Neuronal stem cell (in vitro differentiated cells): ENCODE measurements at regions not wholly inside any gene's neighbourhood (a gene's known extent, or its start where the extent isn't known, plus 50 kb on each side); places are given as distances from the start of the nearest gene placed in this dataset.

Experiments
- DNase-seq: peaks from one replicate; pipeline ENCODE4 v3.0.0-alpha.2; 2013; ENCODE audit warnings: low spot score
- H2AFZ ChIP-seq: one replicate; pipeline ENCODE4 v1.6.1; 2013; ENCODE audit warnings: mild to moderate bottlenecking, low read length, inconsistent platforms
- H2AK5ac ChIP-seq: 2 replicates; pipeline ENCODE4 v1.6.1; 2013; ENCODE audit warnings: low read depth, mild to moderate bottlenecking, inconsistent platforms, low read length, moderate library complexity, mixed read lengths
- H2BK120ac ChIP-seq: 2 replicates; pipeline ENCODE4 v1.6.1; 2013; ENCODE audit warnings: low read depth, mild to moderate bottlenecking, inconsistent platforms, low read length, moderate library complexity, mixed read lengths
- H2BK12ac ChIP-seq: one replicate; pipeline ENCODE4 v1.6.1; 2013; ENCODE audit warnings: low read length, inconsistent platforms
- H2BK15ac ChIP-seq: 2 replicates; pipeline ENCODE4 v1.6.1; 2013; ENCODE audit warnings: mild to moderate bottlenecking, low read length, inconsistent platforms, mixed read lengths
- H2BK5ac ChIP-seq: one replicate; pipeline ENCODE4 v1.6.1; 2013; ENCODE audit warnings: inconsistent platforms, mild to moderate bottlenecking, low read length, moderate library complexity
- H3K14ac ChIP-seq: one replicate; pipeline ENCODE4 v1.6.1; 2013; ENCODE audit warnings: low read length, inconsistent platforms
- H3K18ac ChIP-seq: 2 replicates; pipeline ENCODE4 v1.6.1; 2013; ENCODE audit warnings: low read length, inconsistent platforms
- H3K23ac ChIP-seq: 2 replicates; pipeline ENCODE4 v1.6.1; 2013; ENCODE audit warnings: low read depth, mild to moderate bottlenecking, mixed read lengths, low read length, inconsistent platforms; ENCODE audit not compliant: poor library complexity
- H3K27ac ChIP-seq: replicated peaks from 3 replicates; pipeline ENCODE4 v1.5.1; 2013; ENCODE audit warnings: low read length, inconsistent platforms
- H3K27me3 ChIP-seq, 3 experiments: 2 replicates each; pipeline ENCODE4 v1.6.1; 2013; ENCODE audit warnings: low read length in 3 of 3, mild to moderate bottlenecking in 2 of 3, inconsistent platforms in 1 of 3, low read depth in 1 of 3, mixed read lengths in 1 of 3, moderate library complexity in 1 of 3; ENCODE audit not compliant: control insufficient read depth in 3 of 3, insufficient read depth in 3 of 3
- H3K36me3 ChIP-seq, 2 donors: replicated peaks in 1 of 2; 2 replicates each; pipeline ENCODE4 v1.6.1; 2013; ENCODE audit warnings: low read length in 2 of 2; ENCODE audit not compliant: control insufficient read depth in 2 of 2, insufficient read depth in 2 of 2
- H3K4ac ChIP-seq: 2 replicates; pipeline ENCODE4 v1.6.1; 2013; ENCODE audit warnings: inconsistent platforms, mild to moderate bottlenecking, low read length, moderate library complexity
- H3K4me1 ChIP-seq, 2 donors: 1 replicate in 1 of 2; 2 replicates in 1 of 2; pipeline ENCODE4 v1.6.1; 2013; ENCODE audit warnings: low read length in 2 of 2, low read depth in 1 of 2; ENCODE audit not compliant: control insufficient read depth in 2 of 2, insufficient read depth in 1 of 2
- H3K4me2 ChIP-seq: one replicate; pipeline ENCODE4 v1.6.1; 2013; ENCODE audit warnings: mild to moderate bottlenecking, low read length, inconsistent platforms; ENCODE audit not compliant: insufficient read depth, poor library complexity, severe bottlenecking
- H3K4me3 ChIP-seq, 2 donors: 2 replicates each; pipeline ENCODE4 v1.5.1; 2013; ENCODE audit warnings: low read length in 2 of 2, mild to moderate bottlenecking in 2 of 2, inconsistent platforms in 1 of 2, moderate library complexity in 1 of 2
- H3K79me1 ChIP-seq: one replicate; pipeline ENCODE4 v1.6.1; 2013; ENCODE audit warnings: low read depth, mild to moderate bottlenecking, inconsistent platforms, low read length, moderate library complexity
- H3K9ac ChIP-seq: one replicate; pipeline ENCODE4 v1.6.1; 2013; ENCODE audit warnings: mild to moderate bottlenecking, low read depth, low read length, inconsistent platforms; ENCODE audit not compliant: poor library complexity
- H3K9me3 ChIP-seq, 2 donors: replicated peaks in 1 of 2; 2 replicates each; pipeline versions ENCODE3 to v1.6.1; 2013; ENCODE audit warnings: low read length in 2 of 2, mild to moderate bottlenecking in 2 of 2, inconsistent platforms in 1 of 2, low read depth in 1 of 2, mixed read lengths in 1 of 2, moderate library complexity in 1 of 2; ENCODE audit not compliant: control insufficient read depth in 2 of 2, insufficient read depth in 1 of 2
- H4K8ac ChIP-seq: one replicate; pipeline ENCODE4 v1.6.1; 2013; ENCODE audit warnings: low read depth, mild to moderate bottlenecking, inconsistent platforms, low read length, moderate library complexity
- H4K91ac ChIP-seq: one replicate; pipeline ENCODE4 v1.6.1; 2013; ENCODE audit warnings: low read length, low read depth, mild to moderate bottlenecking, inconsistent platforms; ENCODE audit not compliant: poor library complexity
- WGBS, 2 donors: extraction: QIAGEN DNeasy Blood & Tissue Kit; methylation state at CpG; one replicate each; pipeline ENCODE4 v1.1.7; 2013; ENCODE audit warnings: missing lambda C conversion rate in 2 of 2, mixed read lengths in 1 of 2; ENCODE audit not compliant: insufficient read length in 2 of 2, insufficient replicate concordance in 1 of 2; ENCODE audit errors: extremely low coverage in 2 of 2; 5-methylcytosine and 5-hydroxymethylcytosine counted together

- Histone ChIP-seq H2BK12ac (no peak overlapping the region), H3K4ac (no peak overlapping the region), H2AFZ (no peak overlapping the region), H4K91ac (no peak overlapping the region), H3K18ac (no peak overlapping the region), H2BK15ac (no peak overlapping the region), H4K8ac (no peak overlapping the region), H3K4me2 (no peak overlapping the region), H2BK120ac (no peak overlapping the region), H3K27ac (no peak overlapping the region), H3K79me1 (no peaks in the 10 kb centered on the region), H2BK5ac (no peak overlapping the region), H2AK5ac (no peak overlapping the region), H3K4me1 (no peaks in the 10 kb centered on the region), H3K9me3 (no peaks in the 10 kb centered on the region), H3K4me3 (no peak overlapping the region), H3K9ac (no peak overlapping the region), H3K27me3 (no peaks in the 10 kb centered on the region), H3K36me3 (no peaks in the 10 kb centered on the region), H3K14ac (no peak overlapping the region), H3K23ac (no peak overlapping the region)
- WGBS, 2 donors = no CpG with 5 or more reads among the region's 5 CpGs
- no peak for DNase-seq
These were observed 454.3 kb upstream of the LMO3 start for GRCh38 chr12:17060260-17060659.

GRCh38 chr12:17056546-17056945 is 450.6 kb upstream of the LMO3 start:
- Histone ChIP-seq H3K14ac (no peak overlapping the region), H3K4me2 (no peak overlapping the region), H2BK5ac (no peak overlapping the region), H2BK12ac (no peak overlapping the region), H3K4ac (no peak overlapping the region), H3K18ac (no peak overlapping the region), H2BK15ac (no peak overlapping the region), H3K9me3 (no peaks in the 10 kb centered on the region), H4K8ac (no peak overlapping the region), H3K4me1 (no peaks in the 10 kb centered on the region), H3K9ac (no peak overlapping the region), H3K23ac (no peak overlapping the region), H3K27ac (no peak overlapping the region), H3K36me3 (no peaks in the 10 kb centered on the region), H3K4me3 (no peak overlapping the region), H2AK5ac (no peak overlapping the region), H2BK120ac (no peak overlapping the region), H3K27me3 (no peaks in the 10 kb centered on the region), H4K91ac (no peak overlapping the region), H3K79me1 (no peaks in the 10 kb centered on the region), H2AFZ (no peak overlapping the region)
- no peak for DNase-seq
- 100% methylated on average over 2 of the region's 2 CpGs; no CpG with 5 or more reads in 1 of the 2 donors for WGBS, 2 donors

- H3K4me3 ChIP-seq = no peak overlapping the region
- H3K27ac ChIP-seq = no peak overlapping the region
- H3K9ac ChIP-seq = no peak overlapping the region
- H2BK120ac ChIP-seq = no peak overlapping the region
- no peak overlapping the region for H2BK12ac ChIP-seq
- no peak overlapping the region for H2BK15ac ChIP-seq
- no peaks in the 10 kb centered on the region for H3K36me3 ChIP-seq
- no peak overlapping the region for H2AK5ac ChIP-seq
- no peak overlapping the region for H4K91ac ChIP-seq
- no peaks in the 10 kb centered on the region for H3K27me3 ChIP-seq
- no peak overlapping the region for H2BK5ac ChIP-seq
- H3K4me2 ChIP-seq = no peak overlapping the region
- H3K79me1 ChIP-seq = no peaks in the 10 kb centered on the region
- no peak overlapping the region for H2AFZ ChIP-seq
- no peak overlapping the region for H3K18ac ChIP-seq
- H3K23ac ChIP-seq = no peak overlapping the region
- DNase-seq = no peak
- H3K9me3 ChIP-seq = no peaks in the 10 kb centered on the region
- peaks cover 0 to 2% of the 10 kb centered on the region in 2 donors for H3K4me1 ChIP-seq
- no peak overlapping the region for H4K8ac ChIP-seq
- no peak overlapping the region for H3K4ac ChIP-seq
- H3K14ac ChIP-seq = no peak overlapping the region
These were observed 433.0 kb upstream of the LMO3 start for GRCh38 chr12:17038923-17039322.

- H3K4me2 ChIP-seq = no peak overlapping the region
- no peak overlapping the region for H3K27ac ChIP-seq
- H4K8ac ChIP-seq = no peak overlapping the region
- no peaks in the 10 kb centered on the region for H3K4me1 ChIP-seq
- H4K91ac ChIP-seq = no peak overlapping the region
- H3K36me3 ChIP-seq = no peaks in the 10 kb centered on the region
- H3K79me1 ChIP-seq = no peaks in the 10 kb centered on the region
- H2AK5ac ChIP-seq = no peak overlapping the region
- no peak for DNase-seq
- H2AFZ ChIP-seq = no peak overlapping the region
- H3K18ac ChIP-seq = no peak overlapping the region
- H2BK15ac ChIP-seq = no peak overlapping the region
- WGBS, 2 donors = no CpG with 5 or more reads among the region's 5 CpGs
- H3K27me3 ChIP-seq = no peaks in the 10 kb centered on the region
- no peak overlapping the region for H3K9ac ChIP-seq
- H2BK120ac ChIP-seq = no peak overlapping the region
- no peak overlapping the region for H3K4ac ChIP-seq
- H3K4me3 ChIP-seq = no peak overlapping the region
- H2BK12ac ChIP-seq = no peak overlapping the region
- H2BK5ac ChIP-seq = no peak overlapping the region
- H3K14ac ChIP-seq = no peak overlapping the region
- no peak overlapping the region for H3K23ac ChIP-seq
- H3K9me3 ChIP-seq = no peaks in the 10 kb centered on the region
These were observed 429.4 kb upstream of the LMO3 start for GRCh38 chr12:17035372-17035771.
